Progenitor cell of endocrine pancreas (in vitro differentiated cells): ENCODE measurements at regions not wholly inside any gene's neighbourhood (a gene's known extent, or its start where the extent isn't known, plus 50 kb on each side); places are given as distances from the start of the nearest gene placed in this dataset.

Experiments
- DNase-seq: peaks from one replicate; pipeline ENCODE4 v3.0.0; 2021; ENCODE audit warnings: low spot score; ENCODE audit not compliant: unreplicated experiment
- H3K27ac Mint-ChIP-seq: 2 replicates; pipeline ENCODE4 v1.8.0; 2021; ENCODE audit warnings: mild to moderate bottlenecking, moderate library complexity, mixed read lengths
- H3K27me3 Mint-ChIP-seq: 2 replicates; pipeline ENCODE4 v1.8.0; 2021; ENCODE audit warnings: mixed read lengths
- H3K36me3 Mint-ChIP-seq: 2 replicates; pipeline ENCODE4 v1.8.0; 2022; ENCODE audit warnings: mixed read lengths; ENCODE audit not compliant: insufficient read depth
- H3K4me1 Mint-ChIP-seq: 2 replicates; pipeline ENCODE4 v1.8.0; 2021; ENCODE audit warnings: low read depth, mixed read lengths
- H3K4me3 Mint-ChIP-seq: 2 replicates; pipeline ENCODE4 v1.8.0; 2021; ENCODE audit warnings: low read depth, mild to moderate bottlenecking, moderate library complexity, mixed read lengths
- H3K9me3 Mint-ChIP-seq: 2 replicates; pipeline ENCODE4 v1.8.0; 2021; ENCODE audit warnings: low read depth, mixed read lengths
- CTCF ChIP-seq: fragments of 200-600 bp; sonication (generic); IDR thresholded peaks from one replicate; pipeline ENCODE4 v1.5.0; 2021; ENCODE audit warnings: antibody characterized with exemption, mild to moderate bottlenecking; ENCODE audit not compliant: unreplicated experiment

GRCh38 chr7:121448429-121448828 is 52.3 kb upstream of the FAM3C start:
- H3K27ac Mint-ChIP-seq, result no peak overlapping the region

GRCh38 chr7:121447911-121448300 is 51.8 kb upstream of the FAM3C start:
- Mint-ChIP-seq H3K9me3 (peaks cover 4% of the 10 kb centered on the region), H3K4me1 (peaks cover 6% of the 10 kb centered on the region), H3K4me3 (no peak overlapping the region), H3K27ac (no peak overlapping the region), H3K36me3 (no peaks in the 10 kb centered on the region), H3K27me3 (no peaks in the 10 kb centered on the region)
- no peak for TF ChIP-seq CTCF
- DNase-seq, result no peak

More at GRCh38 chr7:121448429-121448828, 52.3 kb upstream of the FAM3C start:
- H3K36me3 Mint-ChIP-seq, result no peaks in the 10 kb centered on the region
- TF ChIP-seq CTCF, result no peak
- H3K27me3 Mint-ChIP-seq, result no peaks in the 10 kb centered on the region
- H3K4me1 Mint-ChIP-seq, result peaks cover 6% of the 10 kb centered on the region
- no peak overlapping the region for H3K4me3 Mint-ChIP-seq
- peaks cover 8% of the 10 kb centered on the region for H3K9me3 Mint-ChIP-seq
- no peak for DNase-seq

GRCh38 chr7:121447243-121447910 is 51.3 kb upstream of the FAM3C start:
- Mint-ChIP-seq H3K27ac (no peak overlapping the region), H3K36me3 (no peaks in the 10 kb centered on the region), H3K27me3 (no peaks in the 10 kb centered on the region)

GRCh38 chr7:121446526-121446925 is 50.4 kb upstream of the FAM3C start:
- Mint-ChIP-seq H3K27ac (no peak overlapping the region), H3K9me3 (no peaks in the 10 kb centered on the region), H3K4me1 (peaks cover 6% of the 10 kb centered on the region), H3K27me3 (no peaks in the 10 kb centered on the region), H3K36me3 (no peaks in the 10 kb centered on the region), H3K4me3 (no peak overlapping the region)
- no peak for DNase-seq
- TF ChIP-seq CTCF, result no peak

More at GRCh38 chr7:121447243-121447910, 51.3 kb upstream of the FAM3C start:
- no peaks in the 10 kb centered on the region for H3K9me3 Mint-ChIP-seq
- no peak for TF ChIP-seq CTCF
- no peak overlapping the region for H3K4me3 Mint-ChIP-seq
- peaks cover 6% of the 10 kb centered on the region for H3K4me1 Mint-ChIP-seq
- no peak for DNase-seq
